ENCODE measurements at regions not wholly inside any gene's neighbourhood (a gene's known extent, or its start where the extent isn't known, plus 50 kb on each side); places are given as distances from the start of the nearest gene placed in this dataset.

- TF ChIP-seq ZNF331 (CRISPR knock-in tag; IDR thresholded peaks at IDR 0.05; ENCODE audit: low read depth) (no peak), EZH2phosphoT487 (IDR thresholded peaks at IDR 0.05; ENCODE audit: unreplicated experiment) (no peak), POLR2AphosphoS5 (IDR thresholded peaks at IDR 0.05; ENCODE audit: low read depth) (no peak), CREB1 (CRISPR knock-in tag; IDR thresholded peaks at IDR 0.05; ENCODE audit: low read depth) (no peak), STAT1 (IDR thresholded peaks at IDR 0.05; ENCODE audit: unreplicated experiment) (no peak), CTCF (conservative IDR thresholded peaks at IDR 0.05; ENCODE audit: low read depth in 2 of 2) (no peak), JUNB (IDR thresholded peaks at IDR 0.05; ENCODE audit: unreplicated experiment) (no peak), ZNF114 (CRISPR knock-in tag; IDR thresholded peaks at IDR 0.05) (no peak), NANOG (IDR thresholded peaks at IDR 0.05; ENCODE audit: borderline replicate concordance) (no peak), EZH2 (IDR thresholded peaks at IDR 0.05; ENCODE audit: low read depth, unreplicated experiment) (no peak), ZNF462 (CRISPR knock-in tag; IDR thresholded peaks at IDR 0.05) (no peak), REST (IDR thresholded peaks at IDR 0.05; ENCODE audit: unreplicated experiment) (no peak)
- TF ChIP-seq, protein P1, sequence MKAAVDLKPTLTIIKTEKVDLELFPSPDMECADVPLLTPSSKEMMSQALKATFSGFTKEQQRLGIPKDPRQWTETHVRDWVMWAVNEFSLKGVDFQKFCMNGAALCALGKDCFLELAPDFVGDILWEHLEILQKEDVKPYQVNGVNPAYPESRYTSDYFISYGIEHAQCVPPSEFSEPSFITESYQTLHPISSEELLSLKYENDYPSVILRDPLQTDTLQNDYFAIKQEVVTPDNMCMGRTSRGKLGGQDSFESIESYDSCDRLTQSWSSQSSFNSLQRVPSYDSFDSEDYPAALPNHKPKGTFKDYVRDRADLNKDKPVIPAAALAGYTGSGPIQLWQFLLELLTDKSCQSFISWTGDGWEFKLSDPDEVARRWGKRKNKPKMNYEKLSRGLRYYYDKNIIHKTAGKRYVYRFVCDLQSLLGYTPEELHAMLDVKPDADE (IDR thresholded peaks at IDR 0.05) = no peak
- peaks cover 4% of the 10 kb centered on the region; the same call in 1 of the 2 replicates for H3K4me1 ChIP-seq (ENCODE audit: insufficient read depth)
- no peak for ATAC-seq
- Mint-ChIP-seq H3K4me1 (peaks cover 19% of the 10 kb centered on the region), H3K9me3 (no peaks in the 10 kb centered on the region), H3K4me3 (no peak overlapping the region), H3K27me3 (ENCODE audit: insufficient read depth, low read depth, poor library complexity) (peaks cover 2% of the 10 kb centered on the region), H3K36me3 (ENCODE audit: low read depth) (no peaks in the 10 kb centered on the region), H3K27ac (no peak overlapping the region)
- H3K4me2 ChIP-seq = no peak overlapping the region
- no peaks in the 10 kb centered on the region for H3K79me2 ChIP-seq (replicated peaks; ENCODE audit: insufficient read depth)
- no peaks in the 10 kb centered on the region for H3K36me3 ChIP-seq (ENCODE audit: insufficient read depth)
- H3K27me3 ChIP-seq (ENCODE audit: insufficient read depth) = no peaks in the 10 kb centered on the region
- DNase-seq (ENCODE audit: low spot score) = no peak
- H4K20me1 ChIP-seq (replicated peaks; ENCODE audit: insufficient read depth) = no peaks in the 10 kb centered on the region
- no peaks in the 10 kb centered on the region for H3F3A ChIP-seq (replicated peaks; ENCODE audit: low read depth)
- no peaks in the 10 kb centered on the region; the same call in 1 of the 2 replicates for H3K9me2 ChIP-seq (ENCODE audit: insufficient read depth)
- no peak overlapping the region for H3K27ac ChIP-seq (ENCODE audit: low read depth)
- no peak overlapping the region for H2AFZ ChIP-seq
- no peak overlapping the region for H3K4me3 ChIP-seq
These were observed 77.6 kb upstream of the VAV3 start for GRCh38 chr1:108042610-108043009.

Measured in GM23338 (cell line).